Fibroblast of lung (primary cell): ENCODE measurements at regions not wholly inside any gene's neighbourhood (a gene's known extent, or its start where the extent isn't known, plus 50 kb on each side); places are given as distances from the start of the nearest gene placed in this dataset.
A peak's percentile ranks its signal among the peaks of the same experiment; 100 is the strongest.

Experiments used
- DNase-seq, 2 donors: peaks; one replicate each; pipeline versions ENCODE4 v3.0.0 to v3.0.0-alpha.2; 2010; ENCODE audit warnings: low read depth in 2 of 2
- H2AFZ ChIP-seq: 2 replicates; pipeline ENCODE4 v1.5.1; 2012; ENCODE audit warnings: low read length, control low read depth, inconsistent platforms
- H3K27ac ChIP-seq: 2 replicates; pipeline ENCODE4 v1.5.1; 2011; ENCODE audit warnings: low read length, control low read depth; ENCODE audit not compliant: insufficient read depth
- H3K27me3 ChIP-seq: 2 replicates; pipeline ENCODE4 v1.5.1; 2011; ENCODE audit warnings: mild to moderate bottlenecking, low read length; ENCODE audit not compliant: control insufficient read depth, insufficient read depth
- H3K36me3 ChIP-seq: 2 replicates; pipeline ENCODE4 v1.5.1; 2011; ENCODE audit warnings: low read length; ENCODE audit not compliant: control insufficient read depth, insufficient read depth
- H3K4me1 ChIP-seq: 2 replicates; pipeline ENCODE4 v1.5.1; 2011; ENCODE audit warnings: low read length; ENCODE audit not compliant: control insufficient read depth, insufficient read depth; ENCODE audit errors: extremely low read depth
- H3K4me2 ChIP-seq: 2 replicates; pipeline ENCODE4 v1.5.1; 2011; ENCODE audit warnings: low read length, control low read depth; ENCODE audit not compliant: insufficient read depth; ENCODE audit errors: extremely low read depth
- H3K4me3 ChIP-seq, 4 experiments: fragments of 200-600 bp in 1 of 4; sonication (generic) in 1 of 4; replicated peaks in 1 of 4; 2 replicates each; pipeline ENCODE4 v1.5.1; 2011 to 2016; ENCODE audit warnings: low read length in 4 of 4, low read depth in 3 of 4, mild to moderate bottlenecking in 3 of 4, control low read depth in 2 of 4, inconsistent platforms in 1 of 4, mixed read lengths in 1 of 4; ENCODE audit not compliant: insufficient read depth in 1 of 4; ENCODE audit errors: control extremely low read depth in 1 of 4
- H3K79me2 ChIP-seq: 2 replicates; pipeline ENCODE4 v1.5.1; 2012; ENCODE audit warnings: mild to moderate bottlenecking, low read length, inconsistent platforms; ENCODE audit not compliant: control insufficient read depth, insufficient read depth
- H3K9ac ChIP-seq: 2 replicates; pipeline ENCODE4 v1.5.1; 2011; ENCODE audit warnings: mild to moderate bottlenecking, low read length, control low read depth; ENCODE audit not compliant: insufficient read depth
- H3K9me3 ChIP-seq: 2 replicates; pipeline ENCODE4 v1.5.1; 2012; ENCODE audit warnings: low read depth, low read length; ENCODE audit not compliant: control insufficient read depth, insufficient read depth
- H4K20me1 ChIP-seq: 2 replicates; pipeline ENCODE4 v1.5.1; 2011; ENCODE audit warnings: low read length; ENCODE audit not compliant: control insufficient read depth, insufficient read depth; ENCODE audit errors: extremely low read depth
- EZH2 ChIP-seq: IDR thresholded peaks from 2 replicates; pipeline ENCODE4 v1.5.1; 2012; ENCODE audit warnings: low read length, control low read depth, mild to moderate bottlenecking; ENCODE audit errors: missing control alignments
- TF ChIP-seq, protein P1 (sequence below), 2 donors: IDR thresholded peaks in 1 of 2; conservative IDR thresholded peaks in 1 of 2; 1 replicate in 1 of 2; 2 replicates in 1 of 2; pipeline ENCODE4 v1.5.1; 2011 to 2012; ENCODE audit warnings: low read length in 2 of 2, control low read depth in 1 of 2, inconsistent platforms in 1 of 2, low read depth in 1 of 2, mild to moderate bottlenecking in 1 of 2

DNA sequence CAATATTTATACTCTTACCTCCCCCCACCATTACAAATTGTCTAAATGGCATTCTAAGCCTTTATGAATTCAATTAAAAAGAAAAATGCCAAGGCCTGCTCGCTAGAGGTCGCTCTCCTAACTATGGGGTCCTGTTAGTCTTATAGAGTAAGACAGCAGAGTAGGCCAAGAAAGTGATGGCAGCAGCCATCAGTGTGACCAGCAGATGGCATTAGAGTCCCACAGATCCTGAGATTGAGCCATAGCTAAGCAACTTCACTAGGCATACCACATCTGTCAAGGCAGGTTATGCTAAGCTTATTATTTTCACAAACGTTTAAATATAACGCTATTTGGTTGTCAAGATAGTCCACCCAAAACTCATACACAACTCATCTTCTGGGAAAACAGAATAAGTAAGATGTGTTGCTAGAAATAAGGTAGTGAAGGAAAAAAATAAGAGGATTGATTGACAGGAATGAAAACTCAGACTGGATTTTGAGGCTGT, 57.6 kb upstream of the SCAF8 start:
- no peak overlapping the region for H2AFZ ChIP-seq
- H3K4me3 ChIP-seq: no peak overlapping the region
- no peak overlapping the region for H3K4me2 ChIP-seq
- H3K27me3 ChIP-seq: peaks cover 2% of the 10 kb centered on the region
- no peak overlapping the region for H3K27ac ChIP-seq
- H3K36me3 ChIP-seq: no peaks in the 10 kb centered on the region
- peak; percentile 91 to 97 for DNase-seq
- TF ChIP-seq EZH2: no peak
- TF ChIP-seq, protein P1, sequence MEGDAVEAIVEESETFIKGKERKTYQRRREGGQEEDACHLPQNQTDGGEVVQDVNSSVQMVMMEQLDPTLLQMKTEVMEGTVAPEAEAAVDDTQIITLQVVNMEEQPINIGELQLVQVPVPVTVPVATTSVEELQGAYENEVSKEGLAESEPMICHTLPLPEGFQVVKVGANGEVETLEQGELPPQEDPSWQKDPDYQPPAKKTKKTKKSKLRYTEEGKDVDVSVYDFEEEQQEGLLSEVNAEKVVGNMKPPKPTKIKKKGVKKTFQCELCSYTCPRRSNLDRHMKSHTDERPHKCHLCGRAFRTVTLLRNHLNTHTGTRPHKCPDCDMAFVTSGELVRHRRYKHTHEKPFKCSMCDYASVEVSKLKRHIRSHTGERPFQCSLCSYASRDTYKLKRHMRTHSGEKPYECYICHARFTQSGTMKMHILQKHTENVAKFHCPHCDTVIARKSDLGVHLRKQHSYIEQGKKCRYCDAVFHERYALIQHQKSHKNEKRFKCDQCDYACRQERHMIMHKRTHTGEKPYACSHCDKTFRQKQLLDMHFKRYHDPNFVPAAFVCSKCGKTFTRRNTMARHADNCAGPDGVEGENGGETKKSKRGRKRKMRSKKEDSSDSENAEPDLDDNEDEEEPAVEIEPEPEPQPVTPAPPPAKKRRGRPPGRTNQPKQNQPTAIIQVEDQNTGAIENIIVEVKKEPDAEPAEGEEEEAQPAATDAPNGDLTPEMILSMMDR (conservative IDR thresholded peaks at IDR 0.05 in 1 of 2, IDR thresholded peaks at IDR 0.05 in 1 of 2; ENCODE audit: low read depth in 1 of 2, low read length in 2 of 2): peak; percentile 100
- no peak overlapping the region for H3K9ac ChIP-seq
- no peaks in the 10 kb centered on the region for H3K9me3 ChIP-seq
- no peaks in the 10 kb centered on the region for H4K20me1 ChIP-seq
- no peaks in the 10 kb centered on the region for H3K79me2 ChIP-seq
- H3K4me1 ChIP-seq: no peaks in the 10 kb centered on the region

DNA sequence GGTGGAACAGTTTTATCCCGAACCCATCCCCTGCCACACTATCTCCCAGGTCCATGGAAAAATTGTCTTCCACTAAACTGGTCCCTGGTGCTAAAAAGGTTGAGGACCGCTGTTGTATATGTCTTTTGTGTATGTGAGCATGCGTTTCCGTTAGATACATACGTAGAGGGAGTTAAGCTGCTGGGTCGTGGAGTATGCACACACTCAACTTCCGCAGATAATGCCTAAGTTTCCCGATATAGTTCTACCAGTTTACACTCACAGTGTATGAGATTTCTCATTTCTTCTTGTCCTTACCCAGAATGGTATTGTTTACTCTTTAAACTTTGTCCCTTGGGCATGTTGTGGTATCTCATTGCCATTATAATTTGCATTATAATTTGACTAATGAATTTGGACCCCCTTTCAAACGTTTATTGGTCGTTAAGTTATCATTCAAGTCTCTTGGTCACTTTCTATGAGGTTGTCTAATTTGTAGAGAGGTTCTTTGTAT, 50.5 kb upstream of the SCAF8 start:
- Histone ChIP-seq H3K4me2 (no peak overlapping the region), H3K79me2 (no peaks in the 10 kb centered on the region), H3K9me3 (no peaks in the 10 kb centered on the region), H3K27me3 (no peaks in the 10 kb centered on the region), H3K9ac (no peak overlapping the region), H4K20me1 (no peaks in the 10 kb centered on the region), H3K36me3 (no peaks in the 10 kb centered on the region), H3K27ac (no peak overlapping the region), H3K4me1 (no peaks in the 10 kb centered on the region), H3K4me3 (no peak overlapping the region), H2AFZ (no peak overlapping the region)
- TF ChIP-seq, protein P1 (conservative IDR thresholded peaks at IDR 0.05 in 1 of 2, IDR thresholded peaks at IDR 0.05 in 1 of 2; ENCODE audit: low read depth in 1 of 2, low read length in 2 of 2): no peak
- TF ChIP-seq EZH2: no peak
- DNase-seq: no peak
